Dedifferentiated amniotic fluid mesenchymal stem cell (primary cell): ENCODE measurements at regions not wholly inside any gene's neighbourhood (a gene's known extent, or its start where the extent isn't known, plus 50 kb on each side); places are given as distances from the start of the nearest gene placed in this dataset.
A peak's percentile ranks its signal among the peaks of the same experiment; 100 is the strongest.

Source experiments
- DNase-seq: peaks from one replicate; pipeline ENCODE4 v3.0.0-alpha.2; 2016; ENCODE audit errors: extremely low spot score

DNA sequence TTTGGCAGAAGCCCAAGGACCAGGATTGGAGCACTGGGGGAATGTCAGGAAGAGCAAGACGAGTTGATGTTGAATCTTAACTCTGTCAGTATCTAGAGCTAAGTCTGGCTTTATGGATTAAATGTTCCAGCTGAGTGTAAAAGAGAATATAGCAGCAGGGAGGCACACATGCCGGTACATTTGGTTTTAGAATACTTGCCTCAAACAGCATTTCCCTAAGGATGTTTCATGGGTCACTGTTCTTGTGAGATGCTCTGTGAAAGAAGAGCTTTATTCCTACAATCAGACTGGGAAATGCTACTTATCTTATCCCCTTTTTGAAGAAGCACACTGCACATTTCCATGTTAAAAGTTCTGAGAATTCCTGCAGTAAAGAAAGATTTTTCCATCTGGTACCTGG is 440.3 kb upstream of the B3GALT2 start:
- no peak for DNase-seq

DNA sequence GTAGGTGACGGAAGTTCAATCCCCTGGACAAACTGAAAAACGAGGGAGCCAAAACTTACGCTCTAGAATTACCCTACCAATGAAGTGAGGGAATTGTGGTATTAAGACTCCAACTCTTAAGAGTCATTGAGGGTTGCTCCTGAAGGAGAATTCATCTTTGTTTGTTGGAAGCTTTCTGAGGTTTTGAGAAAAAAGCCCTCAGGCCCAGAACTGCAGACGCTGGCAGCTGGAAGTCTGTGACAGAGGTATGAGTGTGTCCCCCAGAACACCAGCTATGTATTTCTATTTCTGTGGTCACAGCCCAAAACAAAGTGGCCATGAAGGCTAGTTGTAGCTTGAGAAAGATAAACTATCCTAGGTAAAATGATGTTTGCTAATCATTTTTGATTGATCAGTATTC is 438.8 kb upstream of the B3GALT2 start:
- DNase-seq = no peak

DNA sequence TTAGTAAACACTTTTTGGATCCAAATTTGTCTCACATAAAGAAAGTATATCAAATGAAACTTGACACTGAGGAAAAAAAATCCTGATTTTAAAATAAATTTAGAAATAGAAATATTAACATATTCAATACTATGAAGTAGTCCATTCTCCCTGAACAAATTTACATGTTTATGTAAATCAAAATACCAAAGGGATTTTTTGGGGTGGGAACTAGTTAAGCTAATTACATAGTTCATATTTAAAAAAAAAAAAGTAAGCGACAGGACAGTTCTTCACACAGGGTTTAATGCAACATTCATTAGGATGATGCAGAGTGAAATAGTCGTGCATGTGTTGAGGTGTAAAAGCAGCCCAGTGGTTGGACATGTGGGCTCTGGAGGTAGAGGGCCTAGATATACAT is 433.5 kb upstream of the B3GALT2 start:
- DNase-seq = no peak

DNA sequence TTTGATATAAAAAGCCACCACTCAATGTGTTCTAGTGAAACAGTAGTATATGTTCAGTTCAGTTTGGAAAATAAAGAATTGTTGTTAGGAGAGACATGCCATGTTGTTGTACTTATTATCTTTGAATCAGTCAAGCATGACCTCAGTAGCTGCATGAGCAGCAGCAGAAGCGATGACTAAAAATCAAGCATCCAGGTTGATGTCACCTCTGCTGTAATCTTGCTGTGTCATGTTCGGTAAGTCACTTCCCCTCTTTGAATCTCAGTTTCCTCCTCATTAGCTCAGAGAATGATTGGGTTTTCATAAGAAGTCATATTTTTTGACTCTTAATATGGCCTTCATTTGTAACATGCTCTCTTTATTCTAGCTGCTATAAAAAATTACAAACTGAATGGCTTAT is 428.4 kb upstream of the B3GALT2 start:
- DNase-seq = no peak

DNA sequence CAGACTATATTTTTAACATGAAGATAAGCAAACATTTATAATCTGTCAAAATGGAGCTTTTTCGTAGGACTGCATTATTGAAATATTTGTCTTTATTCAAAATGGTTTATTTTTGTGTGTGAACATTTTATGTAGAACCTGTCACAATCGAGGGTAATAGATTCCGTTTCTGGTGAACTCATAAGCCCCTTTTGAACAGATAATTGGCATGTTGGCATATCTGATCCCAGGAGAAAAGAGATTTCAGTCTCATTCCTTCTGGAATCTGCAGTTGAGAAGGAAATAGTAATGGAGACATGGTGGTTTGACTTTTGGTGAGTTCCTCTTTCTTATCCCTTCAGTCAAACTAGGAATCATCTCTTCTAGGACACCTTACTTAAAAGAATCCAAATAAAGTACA is 427.9 kb upstream of the B3GALT2 start:
- DNase-seq = no peak

DNA sequence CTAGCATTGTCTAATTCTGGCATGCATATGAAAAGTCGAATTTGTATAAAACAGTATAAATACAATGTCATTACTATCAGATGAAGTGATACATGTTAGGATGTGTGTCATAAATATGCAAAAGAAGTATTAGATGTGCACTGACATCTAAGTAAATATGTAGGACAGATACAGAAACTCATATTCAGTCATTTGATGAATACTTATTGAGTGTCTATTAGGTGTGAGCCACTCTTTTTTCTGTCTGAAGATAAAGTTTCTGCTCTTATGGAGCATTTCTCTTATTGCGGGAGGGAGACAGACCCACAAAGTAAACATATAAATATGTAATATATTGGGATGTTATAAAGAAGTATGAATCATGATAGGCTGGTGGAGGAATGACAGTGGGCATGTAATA is 426.6 kb upstream of the B3GALT2 start:
- DNase-seq = no peak

DNA sequence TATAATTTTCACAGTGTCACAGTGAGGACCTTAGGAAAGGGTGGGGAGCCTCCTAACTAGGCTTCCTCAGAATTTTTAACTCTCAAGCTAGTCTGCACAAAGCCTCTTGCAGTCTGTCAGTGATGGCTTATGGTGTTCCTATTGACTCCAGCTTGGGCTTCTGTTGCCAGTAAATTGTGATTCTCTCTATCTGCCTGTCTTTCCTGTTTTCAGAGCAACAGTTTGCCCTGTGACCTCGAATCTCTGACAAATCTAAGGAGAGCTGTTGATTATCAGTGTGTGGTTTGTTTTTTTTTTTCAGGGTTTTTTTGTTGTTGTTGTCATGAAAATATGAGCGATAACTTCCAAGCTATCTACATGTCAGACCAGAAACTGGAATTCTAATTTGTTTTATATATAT is 423.2 kb upstream of the B3GALT2 start:
- no peak for DNase-seq

DNA sequence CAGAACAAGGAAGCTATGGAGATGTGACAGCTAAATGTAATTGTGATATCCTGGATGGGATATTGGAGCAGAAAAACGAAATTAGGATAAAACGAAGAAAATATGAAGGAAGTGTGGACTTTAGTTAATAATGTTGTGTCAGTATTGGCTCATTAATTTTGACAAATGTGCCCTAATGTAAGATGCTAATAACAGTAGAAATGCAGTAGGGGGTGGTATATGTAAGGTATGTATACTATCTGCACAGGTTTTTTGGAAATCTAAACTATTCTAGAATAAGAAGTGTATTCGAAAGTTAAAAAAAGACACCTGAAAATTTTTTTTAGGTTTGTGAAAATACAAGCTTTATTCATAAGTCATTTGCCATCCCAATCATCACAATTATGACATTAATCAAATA is 421.4 kb upstream of the B3GALT2 start:
- no peak for DNase-seq

DNA sequence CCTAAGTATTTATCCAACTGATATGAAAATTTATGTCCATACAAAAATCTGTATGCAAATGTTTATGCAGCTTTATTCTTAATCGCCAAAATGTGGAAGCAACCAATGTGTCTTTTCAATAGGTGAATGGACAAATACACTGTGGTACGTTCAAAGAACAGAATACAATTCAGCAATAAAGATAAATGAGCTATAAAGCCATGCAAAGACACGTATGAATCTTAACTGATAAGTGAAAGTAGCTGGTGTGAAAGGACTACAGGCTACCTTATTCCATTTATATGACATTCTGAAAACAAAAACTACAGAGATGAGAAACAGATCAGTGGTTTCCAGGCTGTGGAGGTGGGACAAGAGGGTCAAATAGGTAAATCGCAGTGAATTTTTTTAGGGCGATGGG is 419.6 kb upstream of the B3GALT2 start:
- DNase-seq = no peak

DNA sequence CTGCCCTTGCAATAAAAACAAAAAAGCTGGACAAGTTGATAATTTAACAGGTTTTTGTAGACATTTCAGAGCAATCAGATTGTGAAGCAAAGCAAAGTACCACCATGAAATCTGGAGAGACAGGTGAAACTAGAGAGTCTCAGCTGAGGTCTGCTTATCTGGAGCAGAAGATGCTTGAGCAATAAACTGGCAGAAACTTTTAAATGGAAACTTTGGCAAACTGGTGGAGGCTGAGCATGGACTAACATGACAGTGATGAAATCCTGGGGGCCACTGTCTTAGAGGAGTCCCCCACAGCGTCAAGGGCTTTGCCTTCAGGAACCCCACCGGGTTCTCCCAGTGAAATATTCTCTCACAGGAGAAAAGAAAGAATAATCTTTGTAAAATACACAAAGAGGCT is 416.3 kb upstream of the B3GALT2 start:
- no peak for DNase-seq

DNA sequence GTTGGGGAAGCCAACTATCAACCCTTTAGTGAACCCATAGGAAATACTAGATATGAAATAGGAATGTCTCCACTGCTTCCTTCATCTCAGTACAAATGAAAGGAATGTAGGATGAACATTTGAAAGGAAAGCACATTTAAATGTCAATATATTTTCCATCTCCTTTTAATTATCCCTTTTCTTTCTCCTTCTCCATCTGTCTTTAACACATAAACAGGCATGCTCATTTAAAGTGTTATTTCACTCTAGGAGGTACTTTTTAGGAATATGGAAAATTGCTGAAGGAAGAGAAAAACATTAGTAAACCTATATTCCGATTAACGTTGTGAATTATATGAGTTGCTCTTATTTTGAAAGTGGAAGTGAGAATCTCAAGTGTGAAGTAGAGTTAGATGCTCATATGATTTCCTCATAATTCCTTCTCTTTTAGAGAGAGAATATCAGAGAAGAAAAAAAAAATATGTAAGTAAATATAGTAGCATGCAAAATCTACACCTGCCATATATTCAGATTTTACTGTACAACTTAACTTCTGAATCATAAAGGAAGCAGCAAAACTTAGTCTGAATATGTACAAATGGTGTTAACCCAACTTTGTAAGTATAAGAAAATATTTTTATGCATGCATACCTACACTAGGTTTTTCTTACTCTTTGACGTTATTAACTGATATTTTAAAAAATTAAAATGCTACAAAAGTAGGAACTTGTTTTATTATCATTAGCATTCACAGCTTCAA is 406.9 kb upstream of the B3GALT2 start:
- no peak for DNase-seq

DNA sequence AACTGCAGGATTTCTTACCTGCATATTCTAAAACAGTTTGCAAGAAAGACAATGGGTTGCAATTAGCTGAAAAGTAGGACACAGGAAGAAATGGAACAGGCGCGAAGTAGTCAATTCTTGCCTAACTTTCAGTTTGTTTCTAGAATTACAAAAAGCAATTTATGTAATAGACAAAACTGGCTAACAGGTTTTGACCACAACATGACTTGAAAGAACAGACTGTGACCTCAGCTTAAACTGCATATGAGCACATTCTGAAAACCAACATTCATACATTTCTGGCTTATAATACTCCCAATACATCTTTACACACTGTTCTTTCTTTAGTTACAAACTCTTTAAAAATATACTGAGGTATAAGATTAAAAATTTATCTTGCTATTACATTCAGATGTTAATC is 405.9 kb upstream of the B3GALT2 start:
- no peak for DNase-seq

DNA sequence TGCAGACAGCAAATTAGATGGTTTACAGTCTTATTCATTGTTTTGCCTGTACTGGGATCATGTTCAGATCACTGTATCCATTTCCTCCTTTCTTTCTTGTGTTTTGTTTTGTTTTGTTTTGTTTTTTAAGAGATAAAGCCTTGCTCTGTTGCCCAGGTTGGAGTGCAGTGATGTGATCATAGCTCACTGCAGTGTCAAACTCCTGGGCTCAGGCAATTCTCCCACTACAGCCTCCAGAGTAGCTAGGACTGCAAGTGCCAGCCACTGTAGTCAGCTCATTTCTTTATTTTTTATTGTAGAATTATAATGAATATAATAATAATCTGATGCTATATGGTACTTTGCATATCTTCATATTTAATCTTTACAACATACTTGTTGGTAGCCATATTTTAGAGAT is 403.7 kb upstream of the B3GALT2 start:
- DNase-seq = no peak

DNA sequence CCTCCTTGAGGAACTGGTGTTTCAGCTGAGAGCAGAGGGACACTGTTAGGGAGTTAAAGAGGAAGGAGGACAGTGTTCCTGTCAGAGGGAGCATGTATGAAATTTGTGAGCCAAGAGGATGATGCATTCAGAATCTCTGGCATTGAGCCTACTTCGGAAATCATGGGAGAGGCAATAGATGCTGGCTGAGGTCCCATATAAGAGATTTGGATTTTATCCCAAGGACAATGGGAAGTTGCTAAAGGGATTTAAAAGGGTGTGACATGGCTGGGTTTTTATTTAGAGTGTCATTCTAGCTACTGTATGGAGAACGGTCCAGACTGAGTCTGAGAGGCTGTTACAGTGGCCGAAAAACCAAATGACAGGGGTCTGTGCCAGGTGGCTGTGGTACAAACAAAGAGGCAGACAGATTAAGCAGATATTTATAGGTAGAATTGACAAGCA is 403.2 kb upstream of the B3GALT2 start:
- peak; percentile 19 for DNase-seq

DNA sequence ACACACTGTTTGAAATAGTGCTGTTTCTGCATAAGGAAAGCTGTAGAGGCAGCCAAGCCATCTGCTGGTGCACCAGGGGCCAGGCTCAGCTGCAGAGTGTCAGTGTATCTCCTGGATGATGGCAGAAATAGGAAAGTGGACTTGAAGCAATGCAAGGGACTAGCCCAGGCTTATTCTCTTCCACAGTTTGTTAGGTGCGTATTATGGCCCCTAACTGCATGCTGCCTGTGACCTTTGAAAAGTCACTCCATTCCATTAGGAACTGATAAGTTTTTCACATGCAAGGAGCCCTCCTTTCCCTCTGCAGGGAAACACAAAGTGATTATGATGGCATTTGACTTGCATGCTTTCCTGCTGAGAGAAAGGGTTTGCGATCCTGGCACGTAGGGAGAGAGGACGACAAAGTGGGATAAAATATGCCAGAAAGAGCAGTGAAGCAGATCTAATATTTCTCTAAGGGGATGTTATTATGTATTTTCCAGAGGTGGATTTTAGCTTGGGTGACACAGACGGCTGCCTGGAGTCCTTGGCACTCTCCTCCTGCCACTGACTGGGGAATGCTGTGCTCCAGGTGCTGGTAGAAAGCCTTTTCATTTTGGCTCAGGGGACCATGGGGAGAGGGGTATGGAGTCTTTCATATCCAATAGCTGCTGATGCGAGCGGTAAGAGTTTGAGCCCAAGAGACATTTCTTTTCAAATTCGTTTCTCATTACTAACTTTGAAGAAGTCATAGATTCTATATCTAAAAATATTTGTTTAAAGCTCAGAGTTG is 402.1 kb upstream of the B3GALT2 start:
- no peak for DNase-seq

DNA sequence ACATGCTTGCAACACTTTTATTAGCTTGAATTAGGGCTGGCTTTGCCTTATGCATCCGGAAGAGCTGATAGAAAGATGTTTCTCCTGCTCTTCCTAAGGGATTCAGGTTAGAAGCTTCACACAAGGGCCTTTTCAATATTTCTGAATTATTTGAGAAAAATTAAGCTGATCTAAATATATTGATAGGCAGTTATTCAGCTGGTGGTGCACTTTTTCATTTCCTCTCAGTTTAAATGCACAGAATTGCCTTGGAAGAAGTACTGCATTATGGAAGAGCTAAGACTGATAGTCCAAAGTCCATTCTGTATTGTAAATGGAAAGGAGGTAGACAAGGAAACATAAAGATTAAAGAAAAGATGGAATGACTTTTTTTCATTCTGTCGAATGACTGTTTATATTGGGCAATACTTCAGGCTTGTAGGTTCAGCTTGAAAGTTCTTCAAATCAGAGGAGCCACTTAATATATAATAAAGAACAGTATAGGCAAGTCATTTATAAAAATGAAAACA is 398.4 kb upstream of the B3GALT2 start:
- no peak for DNase-seq

DNA sequence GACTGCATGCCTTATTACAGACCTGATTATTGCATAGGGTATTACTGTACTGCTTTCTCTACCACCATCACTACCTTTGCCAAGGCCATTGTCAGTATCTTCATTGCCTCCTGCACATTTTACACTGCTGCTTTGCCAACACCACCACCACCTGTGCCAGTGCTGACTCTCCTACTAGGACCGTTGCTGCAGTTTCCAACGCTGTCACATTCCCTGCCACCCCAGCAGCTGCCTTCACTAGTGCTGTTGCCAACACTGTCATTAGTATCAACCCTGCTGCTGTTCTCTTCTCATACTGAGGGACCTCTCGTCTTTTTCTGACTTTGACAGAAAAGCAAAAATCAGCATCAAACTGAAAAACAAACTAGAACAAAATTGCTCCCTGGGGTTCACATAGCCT is 394.9 kb upstream of the B3GALT2 start:
- DNase-seq = no peak

DNA sequence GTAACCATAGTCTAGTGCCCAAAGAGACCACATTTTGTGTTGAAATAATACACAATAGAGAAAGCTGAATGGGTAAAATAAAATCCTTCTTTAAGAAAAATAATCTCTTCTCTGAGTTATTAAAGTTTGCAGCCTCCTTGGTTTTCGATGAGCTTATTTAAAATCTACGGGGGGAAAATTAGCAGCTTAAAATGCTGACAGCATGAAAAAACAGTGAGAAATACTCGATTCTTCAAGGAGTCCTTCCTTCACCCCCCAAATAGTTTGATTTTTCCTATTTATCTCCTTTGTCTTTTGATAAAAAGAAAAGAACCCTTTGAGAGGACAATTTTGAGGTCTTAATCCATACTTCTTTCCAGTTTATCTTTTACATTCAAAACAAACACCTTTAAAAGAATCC is 394.0 kb upstream of the B3GALT2 start:
- no peak for DNase-seq

DNA sequence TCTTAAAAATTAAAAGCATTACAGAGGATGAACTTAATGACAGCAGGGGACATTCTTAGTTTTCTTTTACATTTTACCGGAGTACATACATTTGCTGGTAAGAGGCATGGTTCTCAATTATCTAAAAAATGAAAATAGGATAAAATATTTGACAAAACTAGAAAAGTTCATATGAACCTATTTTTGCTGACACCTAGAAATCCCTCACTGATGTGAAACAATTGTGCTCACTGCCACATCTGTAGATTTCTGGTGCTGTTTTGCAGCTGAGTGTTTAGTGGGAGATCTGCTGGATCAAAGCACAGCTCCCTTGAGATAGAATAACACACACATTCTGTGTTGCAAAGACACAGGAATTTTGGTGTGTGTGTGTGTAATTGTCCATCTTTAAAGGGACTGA is 392.9 kb upstream of the B3GALT2 start:
- DNase-seq = no peak

DNA sequence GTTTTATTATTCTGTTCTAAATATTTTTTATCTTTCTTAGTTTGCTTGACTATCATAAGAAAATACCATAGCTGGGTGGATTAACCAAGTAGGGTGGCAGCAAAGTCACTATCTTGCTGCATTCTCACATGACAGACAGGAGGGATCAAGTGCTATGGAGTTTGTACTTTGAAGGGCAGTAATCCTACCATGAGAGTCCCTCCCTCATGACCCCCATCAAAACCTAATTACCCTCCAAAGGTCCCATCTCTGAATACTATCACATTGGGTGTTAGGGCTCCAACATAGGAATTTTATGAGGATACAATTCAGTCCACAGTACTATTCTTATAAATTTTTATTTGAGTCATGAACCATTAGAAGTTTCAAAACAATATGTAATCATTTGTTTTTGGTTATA is 388.5 kb upstream of the B3GALT2 start:
- no peak for DNase-seq

DNA sequence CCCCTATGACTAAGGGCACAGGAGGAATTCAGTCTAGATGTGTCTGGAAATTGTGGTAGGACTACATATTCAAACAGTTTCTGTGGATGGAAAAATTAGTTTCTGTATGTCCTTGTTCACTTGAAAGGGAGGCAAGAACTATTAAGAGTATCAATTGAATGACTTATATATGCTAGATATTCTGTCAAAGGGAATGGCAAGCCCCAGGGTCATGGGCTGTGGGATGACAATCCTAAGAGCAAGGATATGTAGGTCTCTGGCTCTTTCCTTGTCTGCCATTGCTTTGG is 383.5 kb upstream of the B3GALT2 start:
- DNase-seq = no peak

DNA sequence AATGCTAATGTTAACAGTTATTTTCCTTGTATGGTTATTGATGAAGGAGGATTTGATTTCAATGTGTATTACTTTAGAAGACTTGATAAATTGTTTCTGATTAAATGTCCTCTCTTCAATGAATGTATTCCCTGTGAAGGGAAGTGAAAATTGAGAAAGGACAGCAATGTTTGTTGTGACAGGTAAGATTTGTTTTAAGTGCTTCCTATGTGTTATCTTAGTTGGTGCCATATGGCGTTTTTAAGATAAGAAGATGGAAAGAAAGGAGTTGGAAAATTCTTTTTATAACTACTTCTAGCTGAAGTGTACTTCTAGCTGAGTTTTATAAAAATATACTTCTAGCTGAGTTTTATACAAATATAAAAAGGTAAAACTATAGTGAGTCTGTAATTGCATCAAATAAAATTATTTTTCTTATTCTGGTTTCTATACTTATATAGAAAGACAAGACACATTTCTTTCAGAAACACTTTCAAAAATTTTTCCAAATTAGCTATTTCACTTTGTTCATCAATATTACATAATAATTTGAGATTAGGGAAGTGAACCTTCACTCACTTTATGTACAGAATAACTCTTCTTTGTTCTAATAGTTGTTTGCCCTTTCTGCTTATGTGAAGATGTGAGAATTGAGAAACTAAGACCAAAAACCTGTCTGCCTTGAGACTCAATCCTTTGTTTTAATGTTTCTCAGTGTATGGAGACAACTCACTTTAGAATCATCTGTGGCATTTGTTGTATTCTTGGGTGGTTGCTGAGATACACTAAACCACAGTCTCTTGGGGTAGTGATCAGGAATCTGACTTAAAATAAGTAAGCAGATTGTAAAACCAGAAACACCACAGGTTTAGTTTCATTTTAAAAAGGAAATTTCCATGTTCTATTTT is 382.9 kb upstream of the B3GALT2 start:
- DNase-seq = peak; percentile 80

DNA sequence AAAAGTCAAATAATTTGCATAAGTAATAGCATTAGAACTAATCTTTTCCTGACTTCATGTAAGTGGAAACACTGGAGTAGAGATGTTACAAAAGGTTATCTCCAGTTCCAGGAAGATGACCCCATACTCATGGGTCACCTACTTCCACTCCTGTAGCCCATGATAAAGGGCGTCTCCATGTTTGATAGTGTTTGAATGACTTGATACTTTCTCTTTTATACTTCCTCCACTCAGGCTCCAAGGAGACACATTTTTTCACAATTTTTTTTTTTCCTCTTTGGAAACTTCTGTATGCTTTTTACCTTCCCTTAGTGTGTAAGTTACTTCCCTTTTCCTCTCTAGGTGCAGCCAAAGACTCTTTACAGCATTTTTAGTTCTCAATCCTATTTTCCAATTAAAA is 382.1 kb upstream of the B3GALT2 start:
- no peak for DNase-seq
